ENCODE measurements at regions not wholly inside any gene's neighbourhood (a gene's known extent, or its start where the extent isn't known, plus 50 kb on each side); places are given as distances from the start of the nearest gene placed in this dataset.

- DNase-seq: no peak
Measured at GRCh38 chr6:6522709-6523108, 65.8 kb upstream of the LY86 start.

- DNase-seq: no peak
Measured at GRCh38 chr6:6524951-6525350, 63.6 kb upstream of the LY86 start.

- no peak for DNase-seq
Measured at GRCh38 chr6:6525933-6526332, 62.6 kb upstream of the LY86 start.

- no peak for DNase-seq
Measured at GRCh38 chr6:6529275-6529674, 59.2 kb upstream of the LY86 start.

GRCh38 chr6:6533176-6533575 lies 55.3 kb upstream of the LY86 start:
- no peak for DNase-seq

GRCh38 chr6:6534399-6534798 lies 54.1 kb upstream of the LY86 start:
- DNase-seq: no peak

- DNase-seq: no peak
Measured at GRCh38 chr6:6537488-6538260, 50.8 kb upstream of the LY86 start.

- no peak for DNase-seq
Measured at GRCh38 chr6:6538261-6538660, 50.3 kb upstream of the LY86 start.

Measured in nucleus accumbens (tissue), 56 donors.